Activated CD4-positive, alpha-beta T cell treated with anti-CD3 and anti-CD28 coated beads for 4 hours (primary cell): ENCODE measurements at regions not wholly inside any gene's neighbourhood (a gene's known extent, or its start where the extent isn't known, plus 50 kb on each side); places are given as distances from the start of the nearest gene placed in this dataset.
"Not testable (repeated sequence)": the region's sequence is repeated elsewhere in the genome, so short reads cannot be mapped to it uniquely, and the experiment has no call there.

Experiments
- DNase-seq, 2 donors: peaks; one replicate each; pipeline ENCODE4 v3.0.0-alpha.2; 2020

GRCh38 chr4:184950117-184950830 lies 68.0 kb upstream of the HELT start:
- no peak for DNase-seq

- no peak for DNase-seq
Observed at GRCh38 chr4:184950926-184951325, 67.4 kb upstream of the HELT start.

GRCh38 chr4:184951668-184952160 lies 66.6 kb upstream of the HELT start:
- DNase-seq = no peak

- no peak for DNase-seq
Observed at GRCh38 chr4:184952522-184952921, 65.8 kb upstream of the HELT start.

GRCh38 chr4:184953421-184953945 lies 64.8 kb upstream of the HELT start:
- no peak for DNase-seq

- no peak for DNase-seq
Observed at GRCh38 chr4:184953971-184954370, 64.3 kb upstream of the HELT start.

- no peak for DNase-seq
Observed at GRCh38 chr4:184954482-184954881, 63.8 kb upstream of the HELT start.

GRCh38 chr4:184955116-184955515 lies 63.2 kb upstream of the HELT start:
- DNase-seq = no peak

GRCh38 chr4:184955636-184956035 lies 62.7 kb upstream of the HELT start:
- DNase-seq = no peak

GRCh38 chr4:184957446-184958115 lies 60.7 kb upstream of the HELT start:
- no peak for DNase-seq

GRCh38 chr4:184958127-184958922 lies 60.0 kb upstream of the HELT start:
- DNase-seq = no peak

- no peak for DNase-seq
Observed at GRCh38 chr4:184958923-184959210, 59.4 kb upstream of the HELT start.

GRCh38 chr4:184959309-184959708 lies 59.0 kb upstream of the HELT start:
- no peak for DNase-seq

GRCh38 chr4:184959786-184960185 lies 58.5 kb upstream of the HELT start:
- no peak for DNase-seq

GRCh38 chr4:184960505-184960971 lies 57.8 kb upstream of the HELT start:
- no peak for DNase-seq

- no peak for DNase-seq
Observed at GRCh38 chr4:184961660-184962059, 56.6 kb upstream of the HELT start.

- DNase-seq = no peak
Observed at GRCh38 chr4:184962125-184962638, 56.1 kb upstream of the HELT start.

GRCh38 chr4:184965230-184966050 lies 52.9 kb upstream of the HELT start:
- not testable (repeated sequence) for DNase-seq

GRCh38 chr4:184966051-184966691 lies 52.1 kb upstream of the HELT start:
- not testable (repeated sequence) for DNase-seq

GRCh38 chr4:184967699-184968098 lies 50.6 kb upstream of the HELT start:
- not testable (repeated sequence) for DNase-seq

- no peak for DNase-seq
Observed at GRCh38 chr4:184968366-184968765, 49.9 kb upstream of the HELT start.
